Caco-2 (cell line): ENCODE measurements at regions not wholly inside any gene's neighbourhood (a gene's known extent, or its start where the extent isn't known, plus 50 kb on each side); places are given as distances from the start of the nearest gene placed in this dataset.

Source experiments
- BruUV-seq: library from RNA; stranded (reverse); fragments of 400-500 nt; replicated peaks from 2 replicates; lab custom pipeline; 2021; lab: Mats Ljungman, UMichigan
- CTCF ChIA-PET: fragments of 300-600 bp; sonication (Branson Sonifier 250); formaldehyde crosslinking; loops from one replicate; lab custom pipeline; 2022; ENCODE audit warnings: antibody characterized with exemption; lab: Charles Lee
- POLR2A ChIA-PET: fragments of 300-600 bp; sonication (Branson Sonifier 250); formaldehyde crosslinking; loops from one replicate; lab custom pipeline; 2022; ENCODE audit warnings: antibody characterized with exemption; lab: Charles Lee
- DNase-seq, 2 experiments: peaks; one replicate each; pipeline versions ENCODE4 v3.0.0 to v3.0.0-alpha.2; 2020 to 2022
- H3K27me3 ChIP-seq: replicated peaks from 2 replicates; pipeline ENCODE4 v1.6.0; 2011; ENCODE audit warnings: low read length; ENCODE audit not compliant: control insufficient read depth, insufficient read depth
- H3K36me3 ChIP-seq: 2 replicates; pipeline ENCODE4 v1.5.1; 2011; ENCODE audit warnings: low read length; ENCODE audit not compliant: control insufficient read depth, insufficient read depth
- H3K4me1 ChIP-seq: fragments of 250-450 bp; sonication (Bioruptor Pico); 2 replicates; pipeline ENCODE4 v1.5.1; 2020; ENCODE audit warnings: mild to moderate bottlenecking
- H3K4me3 ChIP-seq: 2 replicates; pipeline ENCODE4 v1.5.1; 2011; ENCODE audit warnings: low read depth, mild to moderate bottlenecking, control low read depth, low read length
- H3K9me3 ChIP-seq: fragments of 250-450 bp; sonication (Bioruptor Pico); 2 replicates; pipeline ENCODE4 v1.5.1; 2020; ENCODE audit warnings: mild to moderate bottlenecking, moderate library complexity
- H3K27ac Mint-ChIP-seq: one replicate; pipeline ENCODE4 v1.8.0; 2022; ENCODE audit warnings: mixed read lengths; ENCODE audit not compliant: unreplicated experiment
- H3K27me3 Mint-ChIP-seq: one replicate; pipeline ENCODE4 v1.8.0; 2022; ENCODE audit warnings: mixed read lengths; ENCODE audit not compliant: insufficient read depth, unreplicated experiment
- H3K36me3 Mint-ChIP-seq: one replicate; pipeline ENCODE4 v1.8.0; 2022; ENCODE audit warnings: mild to moderate bottlenecking, mixed read lengths; ENCODE audit not compliant: insufficient read depth, unreplicated experiment
- H3K4me1 Mint-ChIP-seq: one replicate; pipeline ENCODE4 v1.8.0; 2022; ENCODE audit warnings: low read depth, mixed read lengths; ENCODE audit not compliant: unreplicated experiment
- H3K4me3 Mint-ChIP-seq: one replicate; pipeline ENCODE4 v1.8.0; 2022; ENCODE audit warnings: mild to moderate bottlenecking, moderate library complexity, mixed read lengths; ENCODE audit not compliant: unreplicated experiment
- H3K9me3 Mint-ChIP-seq: one replicate; pipeline ENCODE4 v1.8.0; 2022; ENCODE audit warnings: mixed read lengths; ENCODE audit not compliant: unreplicated experiment
- intact Hi-C: fragments of 100-400 bp; cut with micrococcal nuclease; formaldehyde crosslinking; loops from one replicate; pipeline ENCODE4 v1.10.0; 2022; ENCODE audit not compliant: unreplicated experiment
- TF ChIP-seq, protein P1 (sequence below), 2 experiments: fragments of 200-600 bp in 1 of 2; IDR thresholded peaks; 1 replicate in 1 of 2; 2 replicates in 1 of 2; pipeline versions ENCODE4 v1.5.1 to v1.8.0; 2011 to 2022; ENCODE audit warnings: antibody characterized with exemption in 1 of 2, control low read depth in 1 of 2, inconsistent platforms in 1 of 2, low read depth in 1 of 2, low read length in 1 of 2, mild to moderate bottlenecking in 1 of 2, moderate library complexity in 1 of 2; ENCODE audit not compliant: insufficient read depth in 1 of 2, severe bottlenecking in 1 of 2, unreplicated experiment in 1 of 2

DNA sequence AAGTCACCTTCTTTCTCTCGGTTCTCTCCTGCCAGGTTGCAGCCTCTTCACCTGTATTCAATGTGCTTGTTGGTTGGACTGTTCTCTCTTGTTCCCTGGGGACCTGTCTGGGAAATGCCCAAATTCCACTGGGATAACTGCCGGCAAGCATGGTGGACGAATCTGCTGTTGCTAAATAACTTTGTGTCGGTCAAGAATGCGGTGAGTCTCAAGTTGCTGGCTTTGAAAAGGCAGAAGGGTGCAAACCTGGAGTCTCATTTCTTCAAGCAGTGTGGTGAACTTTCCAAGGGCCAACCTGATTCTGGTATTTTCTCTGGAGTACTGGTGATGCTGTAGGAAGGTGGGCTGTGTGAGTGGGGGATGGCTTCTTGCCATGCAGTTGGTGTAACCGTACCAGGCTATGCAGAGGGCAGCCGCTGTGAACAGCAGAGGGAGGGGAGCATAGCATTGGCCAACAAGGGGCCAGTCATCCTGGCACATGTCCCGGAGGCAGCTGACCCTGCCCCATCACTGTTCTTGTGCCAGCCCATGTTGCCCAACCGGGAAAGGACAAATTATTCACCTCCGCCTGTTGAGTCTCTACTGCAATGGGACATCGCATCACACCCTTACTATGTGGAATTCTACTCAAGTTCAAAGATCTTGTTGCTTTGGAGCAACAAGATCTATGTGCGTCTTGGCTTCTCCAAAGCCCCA, 88.1 kb upstream of the SEC11C start:
- no peaks in the 10 kb centered on the region for H3K9me3 Mint-ChIP-seq
- intact Hi-C loops, result no loop called here
- no peak overlapping the region for H3K4me3 Mint-ChIP-seq
- Histone ChIP-seq H3K36me3 (no peaks in the 10 kb centered on the region), H3K4me1 (no peaks in the 10 kb centered on the region; the same call in 1 of the 2 replicates), H3K4me3 (no peak overlapping the region), H3K9me3 (no peaks in the 10 kb centered on the region), H3K27me3 (no peaks in the 10 kb centered on the region)
- H3K27ac Mint-ChIP-seq, result no peak overlapping the region
- TF ChIP-seq, protein P1, sequence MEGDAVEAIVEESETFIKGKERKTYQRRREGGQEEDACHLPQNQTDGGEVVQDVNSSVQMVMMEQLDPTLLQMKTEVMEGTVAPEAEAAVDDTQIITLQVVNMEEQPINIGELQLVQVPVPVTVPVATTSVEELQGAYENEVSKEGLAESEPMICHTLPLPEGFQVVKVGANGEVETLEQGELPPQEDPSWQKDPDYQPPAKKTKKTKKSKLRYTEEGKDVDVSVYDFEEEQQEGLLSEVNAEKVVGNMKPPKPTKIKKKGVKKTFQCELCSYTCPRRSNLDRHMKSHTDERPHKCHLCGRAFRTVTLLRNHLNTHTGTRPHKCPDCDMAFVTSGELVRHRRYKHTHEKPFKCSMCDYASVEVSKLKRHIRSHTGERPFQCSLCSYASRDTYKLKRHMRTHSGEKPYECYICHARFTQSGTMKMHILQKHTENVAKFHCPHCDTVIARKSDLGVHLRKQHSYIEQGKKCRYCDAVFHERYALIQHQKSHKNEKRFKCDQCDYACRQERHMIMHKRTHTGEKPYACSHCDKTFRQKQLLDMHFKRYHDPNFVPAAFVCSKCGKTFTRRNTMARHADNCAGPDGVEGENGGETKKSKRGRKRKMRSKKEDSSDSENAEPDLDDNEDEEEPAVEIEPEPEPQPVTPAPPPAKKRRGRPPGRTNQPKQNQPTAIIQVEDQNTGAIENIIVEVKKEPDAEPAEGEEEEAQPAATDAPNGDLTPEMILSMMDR (IDR thresholded peaks at IDR 0.05; ENCODE audit: insufficient read depth in 1 of 2, low read depth in 1 of 2, low read length in 1 of 2, severe bottlenecking in 1 of 2, unreplicated experiment in 1 of 2), result no peak
- ChIA-PET POLR2A (no interaction called here), CTCF (no interaction called here)
- no peaks in the 10 kb centered on the region for H3K36me3 Mint-ChIP-seq
- no TSS peak for BruUV-seq
- H3K27me3 Mint-ChIP-seq, result no peaks in the 10 kb centered on the region
- DNase-seq, result no peak
- H3K4me1 Mint-ChIP-seq, result peaks cover 7% of the 10 kb centered on the region

DNA sequence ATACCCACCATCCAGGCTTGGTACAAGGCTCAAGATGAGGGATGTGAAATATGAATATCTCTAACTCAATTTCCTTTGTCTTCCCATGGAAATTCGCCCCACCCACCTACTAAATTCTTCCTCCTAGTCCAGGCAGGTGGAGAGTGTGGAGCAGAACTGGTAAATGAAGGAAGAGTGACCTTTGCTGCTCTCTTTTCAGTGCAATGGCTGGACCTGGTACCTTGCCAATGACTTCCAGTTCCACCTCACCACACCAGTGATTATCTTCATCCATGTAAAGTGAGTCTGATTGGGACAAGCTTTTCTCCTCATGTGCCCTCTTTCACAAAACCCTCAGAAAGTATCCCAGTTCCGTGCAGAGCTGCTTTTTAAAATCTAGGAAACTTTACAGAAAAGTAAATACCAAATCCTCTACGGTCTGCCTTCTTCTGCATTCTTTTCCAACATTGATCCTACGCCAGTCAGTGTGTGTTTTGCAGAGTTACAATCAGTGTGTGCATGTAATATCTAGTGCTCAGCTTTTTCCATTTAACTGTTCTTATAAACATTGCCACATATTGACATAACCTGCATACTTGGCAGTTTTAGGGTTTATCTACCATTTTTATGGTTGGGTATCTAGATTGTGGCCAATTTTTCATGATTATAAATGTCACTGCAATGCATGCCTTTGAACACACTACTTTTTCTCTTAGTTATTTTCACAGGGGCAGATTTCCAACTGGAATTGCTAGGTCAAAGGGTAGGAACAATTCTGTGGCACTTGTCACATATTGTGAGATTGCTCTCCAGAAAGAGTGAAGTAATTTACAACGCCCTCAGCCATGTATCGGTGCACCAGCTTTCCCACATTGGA, 86.5 kb upstream of the SEC11C start:
- DNase-seq, result peak in 1 of 2 experiments; percentile 6
- POLR2A ChIA-PET, result no interaction called here
- Histone ChIP-seq H3K9me3 (no peaks in the 10 kb centered on the region), H3K27me3 (no peaks in the 10 kb centered on the region), H3K4me3 (no peak overlapping the region), H3K4me1 (no peaks in the 10 kb centered on the region; the same call in 1 of the 2 replicates), H3K36me3 (no peaks in the 10 kb centered on the region)
- Mint-ChIP-seq H3K27ac (peak overlapping the region; percentile 59), H3K27me3 (no peaks in the 10 kb centered on the region), H3K4me1 (peaks cover 7% of the 10 kb centered on the region), H3K36me3 (no peaks in the 10 kb centered on the region), H3K4me3 (no peak overlapping the region), H3K9me3 (no peaks in the 10 kb centered on the region)
- BruUV-seq, result no TSS peak
- intact Hi-C loops, result no loop called here
- CTCF ChIA-PET, result no interaction called here
- TF ChIP-seq, protein P1 (IDR thresholded peaks at IDR 0.05; ENCODE audit: insufficient read depth in 1 of 2, low read depth in 1 of 2, low read length in 1 of 2, severe bottlenecking in 1 of 2, unreplicated experiment in 1 of 2), result no peak

DNA sequence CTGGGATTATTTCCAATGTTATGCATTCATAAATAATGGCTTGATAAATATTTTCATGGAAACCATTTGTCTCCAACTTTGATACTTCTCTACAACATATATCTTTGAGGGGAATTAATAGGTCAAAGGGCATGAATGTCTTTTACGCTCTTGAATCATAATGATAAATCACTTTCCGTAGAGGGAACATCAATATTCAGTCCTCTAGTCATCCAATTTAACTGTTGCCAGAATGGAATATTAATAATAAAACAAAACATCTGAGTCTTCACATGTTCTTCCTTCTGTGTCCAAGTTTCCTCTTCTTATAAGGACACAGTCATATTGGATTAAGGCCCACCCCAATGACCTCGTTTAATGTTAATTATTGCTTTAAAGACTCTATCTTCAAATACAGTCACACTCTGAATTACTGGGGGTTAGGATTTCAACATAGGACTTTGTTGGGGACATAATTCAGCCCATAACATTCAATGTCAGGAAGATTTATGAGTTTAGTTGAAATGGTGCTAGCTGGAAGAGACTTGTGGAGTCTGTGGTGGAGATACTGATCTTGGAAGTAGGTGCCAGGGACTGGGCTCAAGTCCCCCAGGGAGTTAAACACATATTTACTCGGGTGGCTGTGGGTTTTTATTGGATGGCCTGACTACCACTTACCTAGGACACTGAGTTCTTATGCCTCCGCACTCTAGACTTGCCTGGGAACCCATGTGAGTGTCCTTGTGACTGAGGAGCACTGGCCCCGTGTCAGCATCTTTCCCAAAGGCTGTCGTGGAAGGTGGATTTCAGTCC, 85.0 kb upstream of the SEC11C start:
- H3K4me1 ChIP-seq, result no peaks in the 10 kb centered on the region; the same call in 1 of the 2 replicates
- Mint-ChIP-seq H3K27me3 (no peaks in the 10 kb centered on the region), H3K27ac (no peak overlapping the region), H3K4me1 (peaks cover 7% of the 10 kb centered on the region), H3K4me3 (no peak overlapping the region), H3K36me3 (no peaks in the 10 kb centered on the region), H3K9me3 (no peaks in the 10 kb centered on the region)
- ChIA-PET CTCF (no interaction called here), POLR2A (no interaction called here)
- TF ChIP-seq, protein P1 (IDR thresholded peaks at IDR 0.05; ENCODE audit: insufficient read depth in 1 of 2, low read depth in 1 of 2, low read length in 1 of 2, severe bottlenecking in 1 of 2, unreplicated experiment in 1 of 2), result no peak
- H3K9me3 ChIP-seq, result no peaks in the 10 kb centered on the region
- H3K36me3 ChIP-seq, result no peaks in the 10 kb centered on the region
- no peaks in the 10 kb centered on the region for H3K27me3 ChIP-seq
- no TSS peak for BruUV-seq
- intact Hi-C loops, result no loop called here
- H3K4me3 ChIP-seq, result no peak overlapping the region
- no peak for DNase-seq
